GM23338 (cell line): ENCODE measurements at regions not wholly inside any gene's neighbourhood (a gene's known extent, or its start where the extent isn't known, plus 50 kb on each side); places are given as distances from the start of the nearest gene placed in this dataset.

Experiments
- ATAC-seq: fragments of 200-7000 bp; cut with Tn5 transposase; 3 replicates; pipeline ENCODE4 v1.9.1; 2020
- DNase-seq: peaks from one replicate; pipeline ENCODE4 v3.0.0-alpha.2; 2015; ENCODE audit warnings: low spot score
- H2AFZ ChIP-seq: fragments of 200-600 bp; sonication (generic); 2 replicates; pipeline ENCODE4 v1.8.0; 2016; ENCODE audit warnings: antibody characterized with exemption, mild to moderate bottlenecking, moderate library complexity
- H3F3A ChIP-seq: fragments of 200-600 bp; sonication (generic); replicated peaks from 2 replicates; pipeline ENCODE4 v1.8.0; 2017; ENCODE audit warnings: antibody characterized with exemption, mixed run types, low read depth
- H3K27ac ChIP-seq: fragments of 200-600 bp; sonication (generic); 2 replicates; pipeline ENCODE4 v1.6.1; 2016; ENCODE audit warnings: low read depth
- H3K27me3 ChIP-seq: fragments of 200-600 bp; sonication (generic); 2 replicates; pipeline ENCODE4 v1.8.0; 2016; ENCODE audit warnings: mild to moderate bottlenecking, mixed run types, moderate library complexity; ENCODE audit not compliant: insufficient read depth
- H3K36me3 ChIP-seq: fragments of 200-600 bp; sonication (generic); 2 replicates; pipeline ENCODE4 v1.8.0; 2016; ENCODE audit warnings: mild to moderate bottlenecking; ENCODE audit not compliant: insufficient read depth
- H3K4me1 ChIP-seq: fragments of 200-600 bp; sonication (generic); 2 replicates; pipeline ENCODE4 v1.8.0; 2016; ENCODE audit warnings: mild to moderate bottlenecking, moderate library complexity; ENCODE audit not compliant: insufficient read depth
- H3K4me2 ChIP-seq: fragments of 200-600 bp; sonication (generic); 2 replicates; pipeline ENCODE4 v1.7.1; 2017; ENCODE audit warnings: mixed run types
- H3K4me3 ChIP-seq: fragments of 200-600 bp; sonication (generic); 2 replicates; pipeline ENCODE4 v1.6.1; 2016; ENCODE audit warnings: mixed run types
- H3K79me2 ChIP-seq: fragments of 200-600 bp; sonication (generic); replicated peaks from 2 replicates; pipeline ENCODE4 v1.8.0; 2017; ENCODE audit warnings: mild to moderate bottlenecking; ENCODE audit not compliant: insufficient read depth
- H3K9me2 ChIP-seq: fragments of 200-600 bp; sonication (generic); 2 replicates; pipeline ENCODE4 v1.8.0; 2017; ENCODE audit not compliant: insufficient read depth
- H4K20me1 ChIP-seq: fragments of 200-600 bp; sonication (generic); replicated peaks from 2 replicates; pipeline ENCODE4 v1.8.0; 2017; ENCODE audit warnings: mild to moderate bottlenecking; ENCODE audit not compliant: insufficient read depth
- H3K27ac Mint-ChIP-seq: 2 replicates; pipeline ENCODE4 v1.8.0; 2020; ENCODE audit warnings: inconsistent platforms, mild to moderate bottlenecking, moderate library complexity, mixed read lengths
- H3K27me3 Mint-ChIP-seq: 3 replicates; pipeline ENCODE4 v1.8.0; 2022; ENCODE audit warnings: low read depth, mild to moderate bottlenecking, moderate library complexity, mixed read lengths, inconsistent platforms; ENCODE audit not compliant: insufficient read depth, poor library complexity
- H3K36me3 Mint-ChIP-seq: 3 replicates; pipeline ENCODE4 v1.8.0; 2021; ENCODE audit warnings: low read depth, mild to moderate bottlenecking, inconsistent platforms, moderate library complexity, mixed read lengths
- H3K4me1 Mint-ChIP-seq: 3 replicates; pipeline ENCODE4 v1.8.0; 2020; ENCODE audit warnings: mild to moderate bottlenecking, inconsistent platforms, mixed read lengths
- H3K4me3 Mint-ChIP-seq: 3 replicates; pipeline ENCODE4 v1.8.0; 2021; ENCODE audit warnings: moderate library complexity, mild to moderate bottlenecking, inconsistent platforms, mixed read lengths
- H3K9me3 Mint-ChIP-seq: 3 replicates; pipeline ENCODE4 v1.8.0; 2020; ENCODE audit warnings: moderate library complexity, mild to moderate bottlenecking, inconsistent platforms, mixed read lengths
- CREB1 ChIP-seq: fragments of 250-450 bp; sonication (Bioruptor Pico); IDR thresholded peaks from 2 replicates; pipeline ENCODE4 v1.5.0; 2020; ENCODE audit warnings: low read depth, mild to moderate bottlenecking, moderate library complexity
- ETS1 ChIP-seq: IDR thresholded peaks from 2 replicates; pipeline ENCODE4 v1.6.1; 2016; ENCODE audit warnings: antibody characterized with exemption
- EZH2 ChIP-seq: fragments of 200-600 bp; sonication (generic); IDR thresholded peaks from one replicate; pipeline ENCODE4 v1.8.0; 2017; ENCODE audit warnings: antibody characterized with exemption, mild to moderate bottlenecking, low read depth; ENCODE audit not compliant: unreplicated experiment
- EZH2phosphoT487 ChIP-seq: fragments of 200-600 bp; sonication (generic); IDR thresholded peaks from one replicate; pipeline ENCODE4 v1.8.1; 2018; ENCODE audit warnings: antibody characterized with exemption; ENCODE audit not compliant: unreplicated experiment
- NANOG ChIP-seq: IDR thresholded peaks from 2 replicates; pipeline ENCODE4 v1.6.1; 2016; ENCODE audit warnings: antibody characterized with exemption, borderline replicate concordance
- POLR2AphosphoS5 ChIP-seq: IDR thresholded peaks from 2 replicates; pipeline ENCODE4 v1.6.1; 2016; ENCODE audit warnings: antibody characterized with exemption, low read depth
- STAT1 ChIP-seq: IDR thresholded peaks from one replicate; pipeline ENCODE4 v1.6.1; 2016; ENCODE audit warnings: antibody characterized with exemption; ENCODE audit not compliant: unreplicated experiment
- ZNF114 ChIP-seq: fragments of 250-450 bp; sonication (Bioruptor Pico); IDR thresholded peaks from 2 replicates; pipeline ENCODE4 v1.5.0; 2020; ENCODE audit warnings: mild to moderate bottlenecking, moderate library complexity
- TF ChIP-seq, protein P1 (sequence below): fragments of 250-450 bp; sonication (Bioruptor Pico); IDR thresholded peaks from 2 replicates; pipeline ENCODE4 v1.5.0; 2020; ENCODE audit warnings: mild to moderate bottlenecking, moderate library complexity

GRCh38 chrX:42491137-42491907 lies 286.6 kb downstream of the PPP1R2C start (continued):
- TF ChIP-seq, protein P1, sequence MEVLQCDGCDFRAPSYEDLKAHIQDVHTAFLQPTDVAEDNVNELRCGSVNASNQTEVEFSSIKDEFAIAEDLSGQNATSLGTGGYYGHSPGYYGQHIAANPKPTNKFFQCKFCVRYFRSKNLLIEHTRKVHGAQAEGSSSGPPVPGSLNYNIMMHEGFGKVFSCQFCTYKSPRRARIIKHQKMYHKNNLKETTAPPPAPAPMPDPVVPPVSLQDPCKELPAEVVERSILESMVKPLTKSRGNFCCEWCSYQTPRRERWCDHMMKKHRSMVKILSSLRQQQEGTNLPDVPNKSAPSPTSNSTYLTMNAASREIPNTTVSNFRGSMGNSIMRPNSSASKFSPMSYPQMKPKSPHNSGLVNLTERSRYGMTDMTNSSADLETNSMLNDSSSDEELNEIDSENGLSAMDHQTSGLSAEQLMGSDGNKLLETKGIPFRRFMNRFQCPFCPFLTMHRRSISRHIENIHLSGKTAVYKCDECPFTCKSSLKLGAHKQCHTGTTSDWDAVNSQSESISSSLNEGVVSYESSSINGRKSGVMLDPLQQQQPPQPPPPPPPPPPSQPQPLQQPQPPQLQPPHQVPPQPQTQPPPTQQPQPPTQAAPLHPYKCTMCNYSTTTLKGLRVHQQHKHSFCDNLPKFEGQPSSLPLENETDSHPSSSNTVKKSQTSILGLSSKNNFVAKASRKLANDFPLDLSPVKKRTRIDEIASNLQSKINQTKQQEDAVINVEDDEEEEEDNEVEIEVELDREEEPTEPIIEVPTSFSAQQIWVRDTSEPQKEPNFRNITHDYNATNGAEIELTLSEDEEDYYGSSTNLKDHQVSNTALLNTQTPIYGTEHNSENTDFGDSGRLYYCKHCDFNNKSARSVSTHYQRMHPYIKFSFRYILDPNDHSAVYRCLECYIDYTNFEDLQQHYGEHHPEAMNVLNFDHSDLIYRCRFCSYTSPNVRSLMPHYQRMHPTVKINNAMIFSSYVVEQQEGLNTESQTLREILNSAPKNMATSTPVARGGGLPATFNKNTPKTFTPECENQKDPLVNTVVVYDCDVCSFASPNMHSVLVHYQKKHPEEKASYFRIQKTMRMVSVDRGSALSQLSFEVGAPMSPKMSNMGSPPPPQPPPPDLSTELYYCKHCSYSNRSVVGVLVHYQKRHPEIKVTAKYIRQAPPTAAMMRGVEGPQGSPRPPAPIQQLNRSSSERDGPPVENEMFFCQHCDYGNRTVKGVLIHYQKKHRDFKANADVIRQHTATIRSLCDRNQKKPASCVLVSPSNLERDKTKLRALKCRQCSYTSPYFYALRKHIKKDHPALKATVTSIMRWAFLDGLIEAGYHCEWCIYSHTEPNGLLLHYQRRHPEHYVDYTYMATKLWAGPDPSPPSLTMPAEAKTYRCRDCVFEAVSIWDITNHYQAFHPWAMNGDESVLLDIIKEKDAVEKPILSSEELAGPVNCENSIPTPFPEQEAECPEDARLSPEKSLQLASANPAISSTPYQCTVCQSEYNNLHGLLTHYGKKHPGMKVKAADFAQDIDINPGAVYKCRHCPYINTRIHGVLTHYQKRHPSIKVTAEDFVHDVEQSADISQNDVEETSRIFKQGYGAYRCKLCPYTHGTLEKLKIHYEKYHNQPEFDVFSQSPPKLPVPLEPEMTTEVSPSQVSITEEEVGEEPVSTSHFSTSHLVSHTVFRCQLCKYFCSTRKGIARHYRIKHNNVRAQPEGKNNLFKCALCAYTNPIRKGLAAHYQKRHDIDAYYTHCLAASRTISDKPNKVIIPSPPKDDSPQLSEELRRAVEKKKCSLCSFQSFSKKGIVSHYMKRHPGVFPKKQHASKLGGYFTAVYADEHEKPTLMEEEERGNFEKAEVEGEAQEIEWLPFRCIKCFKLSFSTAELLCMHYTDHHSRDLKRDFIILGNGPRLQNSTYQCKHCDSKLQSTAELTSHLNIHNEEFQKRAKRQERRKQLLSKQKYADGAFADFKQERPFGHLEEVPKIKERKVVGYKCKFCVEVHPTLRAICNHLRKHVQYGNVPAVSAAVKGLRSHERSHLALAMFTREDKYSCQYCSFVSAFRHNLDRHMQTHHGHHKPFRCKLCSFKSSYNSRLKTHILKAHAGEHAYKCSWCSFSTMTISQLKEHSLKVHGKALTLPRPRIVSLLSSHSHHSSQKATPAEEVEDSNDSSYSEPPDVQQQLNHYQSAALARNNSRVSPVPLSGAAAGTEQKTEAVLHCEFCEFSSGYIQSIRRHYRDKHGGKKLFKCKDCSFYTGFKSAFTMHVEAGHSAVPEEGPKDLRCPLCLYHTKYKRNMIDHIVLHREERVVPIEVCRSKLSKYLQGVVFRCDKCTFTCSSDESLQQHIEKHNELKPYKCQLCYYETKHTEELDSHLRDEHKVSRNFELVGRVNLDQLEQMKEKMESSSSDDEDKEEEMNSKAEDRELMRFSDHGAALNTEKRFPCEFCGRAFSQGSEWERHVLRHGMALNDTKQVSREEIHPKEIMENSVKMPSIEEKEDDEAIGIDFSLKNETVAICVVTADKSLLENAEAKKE, result no peak
- TF ChIP-seq ZNF114 (CRISPR knock-in tag), result no peak
- no peak for TF ChIP-seq EZH2

DNA sequence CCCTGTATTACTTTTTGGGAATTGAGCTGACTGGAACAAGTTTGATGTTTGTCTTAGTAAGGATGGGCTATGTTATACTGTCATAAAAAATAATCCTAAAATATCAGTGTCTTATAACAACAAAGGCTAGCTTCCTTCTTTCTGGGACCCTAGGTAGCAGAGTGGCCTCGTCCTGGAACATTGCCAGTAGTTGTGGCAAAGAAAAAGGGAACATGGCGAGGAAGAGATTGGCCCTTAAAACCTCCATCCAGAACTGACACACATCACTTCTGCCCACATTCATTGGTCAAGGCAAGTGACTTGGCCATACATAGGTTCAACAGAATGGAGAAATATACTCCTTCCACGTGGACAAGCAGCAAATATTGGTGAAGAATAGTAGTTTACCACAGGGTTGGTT lies 287.9 kb downstream of the PPP1R2C start:
- ATAC-seq (no peak), DNase-seq (no peak)
- Mint-ChIP-seq H3K36me3 (no peaks in the 10 kb centered on the region), H3K4me3 (no peak overlapping the region), H3K27me3 (no peaks in the 10 kb centered on the region), H3K9me3 (no peaks in the 10 kb centered on the region), H3K27ac (no peak overlapping the region), H3K4me1 (no peaks in the 10 kb centered on the region)
- H3K36me3 ChIP-seq, result no peaks in the 10 kb centered on the region
- H3K4me1 ChIP-seq, result no peaks in the 10 kb centered on the region
- H3K27ac ChIP-seq, result no peak overlapping the region
- no peaks in the 10 kb centered on the region for H3K27me3 ChIP-seq
- no peaks in the 10 kb centered on the region for H3F3A ChIP-seq
- no peak overlapping the region for H2AFZ ChIP-seq
- no peaks in the 10 kb centered on the region for H3K9me2 ChIP-seq
- no peak overlapping the region for H3K4me2 ChIP-seq
- no peaks in the 10 kb centered on the region for H4K20me1 ChIP-seq
- H3K79me2 ChIP-seq, result no peaks in the 10 kb centered on the region
- no peak overlapping the region for H3K4me3 ChIP-seq
- TF ChIP-seq, protein P1, result no peak
- TF ChIP-seq POLR2AphosphoS5 (no peak), CREB1 (CRISPR knock-in tag) (no peak), EZH2phosphoT487 (no peak), ETS1 (no peak), NANOG (no peak), STAT1 (no peak)
